Colonic mucosa (tissue), 4 donors: ENCODE measurements at regions not wholly inside any gene's neighbourhood (a gene's known extent, or its start where the extent isn't known, plus 50 kb on each side); places are given as distances from the start of the nearest gene placed in this dataset.
"Not testable (repeated sequence)": the region's sequence is repeated elsewhere in the genome, so short reads cannot be mapped to it uniquely, and the experiment has no call there.

Experiments
- DNase-seq: peaks from one replicate; pipeline ENCODE4 v3.0.0-alpha.2; 2020
- H3K27ac ChIP-seq: fragments of 200-600 bp; one replicate; pipeline ENCODE4 v1.8.0; 2021
- H3K27me3 ChIP-seq: fragments of 200-600 bp; one replicate; pipeline ENCODE4 v1.8.0; 2021
- H3K36me3 ChIP-seq: fragments of 200-600 bp; one replicate; pipeline ENCODE4 v1.8.0; 2021
- H3K4me1 ChIP-seq: fragments of 200-600 bp; one replicate; pipeline ENCODE4 v1.8.0; 2021; ENCODE audit warnings: mild to moderate bottlenecking
- H3K4me3 ChIP-seq: fragments of 200-600 bp; one replicate; pipeline ENCODE4 v1.8.0; 2021
- H3K9ac ChIP-seq, 2 donors: one replicate each; pipeline ENCODE4 v1.7.0; 2013; ENCODE audit warnings: control low read depth in 2 of 2, low read depth in 2 of 2, low read length in 2 of 2
- H3K9me3 ChIP-seq: fragments of 200-600 bp; one replicate; pipeline ENCODE4 v1.8.0; 2021
- CTCF ChIP-seq: fragments of 200-600 bp; IDR thresholded peaks from one replicate; pipeline ENCODE4 v1.8.0; 2022; ENCODE audit warnings: antibody characterized with exemption, mild to moderate bottlenecking
- intact Hi-C: fragments of 100-400 bp; cut with DNase I; formaldehyde crosslinking; loops from one replicate; pipeline ENCODE4 v1.14.1; 2022
- donor health status: healthy.
- donor health status: DM: no; HTN: no; CAD: no.
- donor health status: DM: no; HTN: no; CAD: no.

GRCh38 chr22:44622147-44622427, 79.9 kb upstream of the PRR5 start:
- Histone ChIP-seq H3K36me3 (no peaks in the 10 kb centered on the region), H3K4me1 (no peaks in the 10 kb centered on the region), H3K4me3 (no peak overlapping the region), H3K27ac (no peak overlapping the region), H3K27me3 (no peaks in the 10 kb centered on the region), H3K9me3 (no peaks in the 10 kb centered on the region), H3K9ac (no peak overlapping the region)
- no peak for TF ChIP-seq CTCF
- intact Hi-C loops: no loop called here
- DNase-seq: no peak

GRCh38 chr22:44621401-44622146, 80.4 kb upstream of the PRR5 start:
- no peak for TF ChIP-seq CTCF
- H3K27me3 ChIP-seq: no peaks in the 10 kb centered on the region
- no peaks in the 10 kb centered on the region for H3K36me3 ChIP-seq
- no peak overlapping the region for H3K9ac ChIP-seq
- intact Hi-C loops: no loop called here
- H3K4me3 ChIP-seq: no peak overlapping the region
- H3K4me1 ChIP-seq: no peaks in the 10 kb centered on the region
- H3K27ac ChIP-seq: no peak overlapping the region
- no peak for DNase-seq
- H3K9me3 ChIP-seq: no peaks in the 10 kb centered on the region

GRCh38 chr22:44620841-44621257, 81.2 kb upstream of the PRR5 start:
- H3K27ac ChIP-seq: no peak overlapping the region
- no peaks in the 10 kb centered on the region for H3K9me3 ChIP-seq
- DNase-seq: no peak
- H3K27me3 ChIP-seq: no peaks in the 10 kb centered on the region
- peak overlapping the region in 1 of 2 donors; percentile 2 for H3K9ac ChIP-seq
- no peaks in the 10 kb centered on the region for H3K36me3 ChIP-seq
- no peak for TF ChIP-seq CTCF
- intact Hi-C loops: no loop called here
- no peaks in the 10 kb centered on the region for H3K4me1 ChIP-seq
- H3K4me3 ChIP-seq: no peak overlapping the region

- Histone ChIP-seq H3K9ac (peak overlapping the region in 1 of 2 donors; percentile 2), H3K4me3 (no peak overlapping the region), H3K27me3 (no peaks in the 10 kb centered on the region), H3K36me3 (no peaks in the 10 kb centered on the region), H3K9me3 (no peaks in the 10 kb centered on the region), H3K27ac (no peak overlapping the region), H3K4me1 (no peaks in the 10 kb centered on the region)
- intact Hi-C loops: no loop called here
- DNase-seq: peak; percentile 50
- no peak for TF ChIP-seq CTCF
These were observed 81.7 kb upstream of the PRR5 start for GRCh38 chr22:44620129-44620840.

- H3K27me3 ChIP-seq, H3K4me3 ChIP-seq, H3K27ac ChIP-seq, H3K9ac ChIP-seq, H3K4me1 ChIP-seq, intact Hi-C loops, H3K36me3 ChIP-seq, H3K9me3 ChIP-seq, DNase-seq: not testable (repeated sequence)
These were observed 82.4 kb upstream of the PRR5 start for GRCh38 chr22:44619560-44620128.

- H3K4me3 ChIP-seq, H3K36me3 ChIP-seq, H3K4me1 ChIP-seq, H3K9me3 ChIP-seq, H3K27ac ChIP-seq, H3K9ac ChIP-seq, H3K27me3 ChIP-seq, intact Hi-C loops, DNase-seq: not testable (repeated sequence)
These were observed 83.1 kb upstream of the PRR5 start for GRCh38 chr22:44618910-44619309.
